Mesothelial cell of epicardium (in vitro differentiated cells): ENCODE measurements at regions not wholly inside any gene's neighbourhood (a gene's known extent, or its start where the extent isn't known, plus 50 kb on each side); places are given as distances from the start of the nearest gene placed in this dataset.
"Not testable (repeated sequence)": the region's sequence is repeated elsewhere in the genome, so short reads cannot be mapped to it uniquely, and the experiment has no call there.

ENCODE experiments used
- DNase-seq, 2 experiments: peaks; one replicate each; pipeline ENCODE4 v3.0.0; 2021; ENCODE audit warnings: low spot score in 2 of 2; ENCODE audit not compliant: unreplicated experiment in 2 of 2
- H3K27ac Mint-ChIP-seq: 2 replicates; pipeline ENCODE4 v1.8.0; 2021; ENCODE audit warnings: mixed read lengths
- H3K27me3 Mint-ChIP-seq: 2 replicates; pipeline ENCODE4 v1.8.0; 2021; ENCODE audit warnings: low read depth, mixed read lengths
- H3K36me3 Mint-ChIP-seq: 2 replicates; pipeline ENCODE4 v1.8.0; 2021; ENCODE audit warnings: mixed read lengths
- H3K4me1 Mint-ChIP-seq: 2 replicates; pipeline ENCODE4 v1.8.0; 2021; ENCODE audit warnings: mixed read lengths
- H3K4me3 Mint-ChIP-seq: 2 replicates; pipeline ENCODE4 v1.8.0; 2021; ENCODE audit warnings: mild to moderate bottlenecking, moderate library complexity, mixed read lengths
- H3K9me3 Mint-ChIP-seq: 2 replicates; pipeline ENCODE4 v1.8.0; 2021; ENCODE audit warnings: mixed read lengths
- CTCF ChIP-seq: fragments of 200-600 bp; sonication (generic); IDR thresholded peaks from one replicate; pipeline ENCODE4 v1.5.0; 2021; ENCODE audit warnings: antibody characterized with exemption; ENCODE audit not compliant: unreplicated experiment

- DNase-seq: no peak
- Mint-ChIP-seq H3K4me3 (no peak overlapping the region), H3K36me3 (no peaks in the 10 kb centered on the region), H3K4me1 (peaks cover 12% of the 10 kb centered on the region), H3K27ac (no peak overlapping the region), H3K27me3 (no peaks in the 10 kb centered on the region), H3K9me3 (peaks cover 1% of the 10 kb centered on the region)
- no peak for TF ChIP-seq CTCF
Measured at GRCh38 chr4:55028196-55028595, 97.2 kb downstream of the KDR start.

- no peak overlapping the region for H3K27ac Mint-ChIP-seq
- no peak for DNase-seq
- H3K9me3 Mint-ChIP-seq: peaks cover 3% of the 10 kb centered on the region
- H3K4me1 Mint-ChIP-seq: peaks cover 7% of the 10 kb centered on the region
- H3K27me3 Mint-ChIP-seq: no peaks in the 10 kb centered on the region
- H3K36me3 Mint-ChIP-seq: no peaks in the 10 kb centered on the region
- no peak for TF ChIP-seq CTCF
- no peak overlapping the region for H3K4me3 Mint-ChIP-seq
Measured at GRCh38 chr4:55027596-55027995, 97.8 kb downstream of the KDR start.

GRCh38 chr4:55025456-55025855 is 99.9 kb downstream of the KDR start:
- H3K27ac Mint-ChIP-seq, H3K9me3 Mint-ChIP-seq, DNase-seq, H3K27me3 Mint-ChIP-seq, H3K4me3 Mint-ChIP-seq, H3K4me1 Mint-ChIP-seq, H3K36me3 Mint-ChIP-seq: not testable (repeated sequence)

GRCh38 chr4:55023030-55023429 is 102.4 kb downstream of the KDR start:
- TF ChIP-seq CTCF: no peak
- no peak overlapping the region for H3K4me3 Mint-ChIP-seq
- H3K36me3 Mint-ChIP-seq: no peaks in the 10 kb centered on the region
- peaks cover 7% of the 10 kb centered on the region for H3K9me3 Mint-ChIP-seq
- peaks cover 6% of the 10 kb centered on the region for H3K4me1 Mint-ChIP-seq
- DNase-seq: no peak
- H3K27ac Mint-ChIP-seq: no peak overlapping the region
- H3K27me3 Mint-ChIP-seq: no peaks in the 10 kb centered on the region

GRCh38 chr4:55021214-55021613 is 104.2 kb downstream of the KDR start:
- Mint-ChIP-seq H3K27ac (no peak overlapping the region), H3K4me3 (no peak overlapping the region), H3K4me1 (peaks cover 9% of the 10 kb centered on the region), H3K36me3 (no peaks in the 10 kb centered on the region), H3K27me3 (no peaks in the 10 kb centered on the region), H3K9me3 (peaks cover 7% of the 10 kb centered on the region)
- no peak for DNase-seq
- TF ChIP-seq CTCF: no peak

- DNase-seq: no peak
- peaks cover 9% of the 10 kb centered on the region for H3K4me1 Mint-ChIP-seq
- no peaks in the 10 kb centered on the region for H3K36me3 Mint-ChIP-seq
- peaks cover 7% of the 10 kb centered on the region for H3K9me3 Mint-ChIP-seq
- no peak for TF ChIP-seq CTCF
- no peaks in the 10 kb centered on the region for H3K27me3 Mint-ChIP-seq
- H3K4me3 Mint-ChIP-seq: no peak overlapping the region
- peak overlapping the region; percentile 3 for H3K27ac Mint-ChIP-seq
Measured at GRCh38 chr4:55020131-55020530, 105.3 kb downstream of the KDR start.
